H1 (cell line): ENCODE measurements at regions not wholly inside any gene's neighbourhood (a gene's known extent, or its start where the extent isn't known, plus 50 kb on each side); places are given as distances from the start of the nearest gene placed in this dataset.

Experiments
- CTCF ChIA-PET: fragments of 300-600 bp; sonication (Branson Sonifier 250); formaldehyde crosslinking; loops from one replicate; lab custom pipeline; 2021; ENCODE audit not compliant: partially characterized antibody; lab: Charles Lee
- POLR2A ChIA-PET: fragments of 300-600 bp; sonication (Branson Sonifier 250); formaldehyde crosslinking; loops from one replicate; lab custom pipeline; 2021; ENCODE audit warnings: inconsistent platforms; ENCODE audit not compliant: partially characterized antibody; lab: Charles Lee
- DNase-seq, 2 experiments: peaks; one replicate each; pipeline versions ENCODE4 v3.0.0 to v3.0.0-alpha.2; 2010 to 2022; ENCODE audit warnings: low spot score in 2 of 2, low read depth in 1 of 2, mixed read lengths in 1 of 2
- FAIRE-seq: peaks from 2 replicates; lab custom pipeline; 2011; peaks lifted over from hg19 to GRCh38; lab: Jason Lieb, UNC
- H2AFZ ChIP-seq: 2 replicates; pipeline ENCODE4 v1.8.1; 2012; ENCODE audit warnings: low read length, inconsistent platforms
- H2AK5ac ChIP-seq: 2 replicates; pipeline ENCODE4 v1.6.1; 2013; ENCODE audit warnings: low read depth, low read length
- H2BK120ac ChIP-seq: replicated peaks from 2 replicates; pipeline ENCODE3; 2013; ENCODE audit warnings: low read depth, low read length, inconsistent platforms
- H2BK12ac ChIP-seq: 2 replicates; pipeline ENCODE4 v1.6.1; 2013; ENCODE audit warnings: low read depth, low read length
- H2BK15ac ChIP-seq: 2 replicates; pipeline ENCODE4 v1.6.1; 2013; ENCODE audit warnings: low read length
- H2BK20ac ChIP-seq: 2 replicates; pipeline ENCODE4 v1.6.1; 2013; ENCODE audit warnings: low read length
- H2BK5ac ChIP-seq: 2 replicates; pipeline ENCODE4 v1.6.1; 2013; ENCODE audit warnings: low read depth, low read length
- H3K14ac ChIP-seq: 2 replicates; pipeline ENCODE4 v1.6.1; 2013; ENCODE audit warnings: inconsistent platforms; ENCODE audit not compliant: insufficient read length
- H3K18ac ChIP-seq: 2 replicates; pipeline ENCODE4 v1.6.1; 2013; ENCODE audit warnings: low read length; ENCODE audit errors: extremely low read depth
- H3K23ac ChIP-seq: 2 replicates; pipeline ENCODE4 v1.6.1; 2013; ENCODE audit warnings: inconsistent platforms; ENCODE audit not compliant: insufficient read length
- H3K23me2 ChIP-seq: 2 replicates; pipeline ENCODE4 v1.6.1; 2013; ENCODE audit warnings: low read depth, low read length
- H3K27ac ChIP-seq: 2 replicates; pipeline ENCODE4 v1.6.1; 2011; ENCODE audit warnings: low read depth, low read length, inconsistent platforms
- H3K27me3 ChIP-seq, 4 experiments: replicated peaks in 1 of 4; 1 replicate in 1 of 4; 2 replicates in 3 of 4; pipeline versions ENCODE4 v1.6.1 to v1.8.1; 2011 to 2013; ENCODE audit warnings: low read length in 3 of 4, mild to moderate bottlenecking in 3 of 4, inconsistent platforms in 2 of 4, mixed read lengths in 2 of 4, moderate library complexity in 1 of 4; ENCODE audit not compliant: control insufficient read depth in 3 of 4, insufficient read depth in 3 of 4; ENCODE audit errors: extremely low read depth in 1 of 4
- H3K36me3 ChIP-seq, 4 experiments: 2 replicates each; pipeline versions ENCODE4 v1.6.1 to v1.8.1; 2011 to 2013; ENCODE audit warnings: mild to moderate bottlenecking in 4 of 4, low read length in 3 of 4, moderate library complexity in 2 of 4, control low read depth in 1 of 4, inconsistent platforms in 1 of 4; ENCODE audit not compliant: insufficient read depth in 4 of 4, control insufficient read depth in 2 of 4
- H3K4ac ChIP-seq: replicated peaks from 2 replicates; pipeline ENCODE3; 2013; ENCODE audit warnings: low read length, low read depth, mixed read lengths, inconsistent platforms; ENCODE audit not compliant: insufficient read length
- H3K4me1 ChIP-seq, 4 experiments: replicated peaks in 1 of 4; 1 replicate in 1 of 4; 2 replicates in 3 of 4; pipeline versions ENCODE4 v1.6.1 to v1.8.1; 2011 to 2013; ENCODE audit warnings: low read length in 3 of 4, inconsistent platforms in 2 of 4, mixed read lengths in 1 of 4; ENCODE audit not compliant: insufficient read depth in 4 of 4, control insufficient read depth in 3 of 4
- H3K4me2 ChIP-seq, 2 experiments: 2 replicates each; pipeline versions ENCODE4 v1.6.1 to v1.8.1; 2011 to 2013; ENCODE audit warnings: low read depth in 2 of 2, low read length in 2 of 2, control low read depth in 1 of 2, inconsistent platforms in 1 of 2, mild to moderate bottlenecking in 1 of 2; ENCODE audit not compliant: insufficient read depth in 1 of 2
- H3K4me3 ChIP-seq, 4 experiments: fragments of 200-600, 300-600 bp in 1 of 4; sonication (generic), shearing (Covaris generic), sonication (Bioruptor Twin) in 1 of 4; 2 replicates each; pipeline versions ENCODE4 v1.5.1 to v1.8.1; 2011 to 2016; ENCODE audit warnings: low read length in 4 of 4, low read depth in 3 of 4, control low read depth in 2 of 4, inconsistent platforms in 2 of 4, mild to moderate bottlenecking in 2 of 4, mixed read lengths in 1 of 4, moderate library complexity in 1 of 4; ENCODE audit not compliant: insufficient read depth in 2 of 4; ENCODE audit errors: extremely low read depth in 1 of 4
- H3K56ac ChIP-seq: replicated peaks from 2 replicates; pipeline ENCODE3; 2013; ENCODE audit warnings: low read depth, mild to moderate bottlenecking, mixed read lengths, low read length, inconsistent platforms; ENCODE audit not compliant: insufficient read length
- H3K79me1 ChIP-seq: 2 replicates; pipeline ENCODE4 v1.6.1; 2013; ENCODE audit warnings: low read depth, low read length, control low read depth
- H3K79me2 ChIP-seq, 2 experiments: 2 replicates each; pipeline versions ENCODE4 v1.6.1 to v1.8.1; 2012 to 2013; ENCODE audit warnings: low read length in 2 of 2, mild to moderate bottlenecking in 2 of 2, inconsistent platforms in 1 of 2; ENCODE audit not compliant: insufficient read depth in 2 of 2, control insufficient read depth in 1 of 2
- H3K9ac ChIP-seq, 4 experiments: replicated peaks in 1 of 4; 1 replicate in 1 of 4; 2 replicates in 3 of 4; pipeline versions ENCODE4 v1.6.1 to v1.8.1; 2011 to 2013; ENCODE audit warnings: low read depth in 3 of 4, low read length in 3 of 4, control low read depth in 2 of 4, mild to moderate bottlenecking in 2 of 4, moderate library complexity in 2 of 4, inconsistent platforms in 1 of 4; ENCODE audit errors: extremely low read depth in 1 of 4
- H3K9me3 ChIP-seq, 2 experiments: 2 replicates each; pipeline versions ENCODE4 v1.6.1 to v1.8.1; 2012 to 2013; ENCODE audit warnings: mild to moderate bottlenecking in 2 of 2, moderate library complexity in 2 of 2, control low read depth in 1 of 2, inconsistent platforms in 1 of 2, low read depth in 1 of 2, low read length in 1 of 2, mixed read lengths in 1 of 2; ENCODE audit not compliant: insufficient read depth in 2 of 2
- H4K20me1 ChIP-seq, 2 experiments: replicated peaks in 1 of 2; 2 replicates each; pipeline versions ENCODE3 to v1.8.1; 2011 to 2013; ENCODE audit warnings: inconsistent platforms in 2 of 2, low read length in 2 of 2, mild to moderate bottlenecking in 1 of 2; ENCODE audit not compliant: insufficient read depth in 2 of 2, control insufficient read depth in 1 of 2
- H4K5ac ChIP-seq: 2 replicates; pipeline ENCODE4 v1.6.1; 2013; ENCODE audit warnings: low read length, low read depth, mixed read lengths, inconsistent platforms; ENCODE audit not compliant: insufficient read length
- H4K8ac ChIP-seq: 2 replicates; pipeline ENCODE4 v1.8.0; 2013; ENCODE audit warnings: mild to moderate bottlenecking, moderate library complexity, low read length, inconsistent platforms; ENCODE audit not compliant: insufficient read depth; ENCODE audit errors: extremely low read depth
- H4K91ac ChIP-seq: replicated peaks from 2 replicates; pipeline ENCODE3; 2013; ENCODE audit warnings: low read length, mixed read lengths, inconsistent platforms; ENCODE audit not compliant: insufficient read length
- BACH1 ChIP-seq: IDR thresholded peaks from 2 replicates; pipeline ENCODE4 v1.6.1; 2012; ENCODE audit warnings: low read length, improper control_type of control experiment
- CHD1 ChIP-seq: IDR thresholded peaks from 2 replicates; pipeline ENCODE4 v1.6.1; 2012; ENCODE audit warnings: low read depth, low read length, improper control_type of control experiment
- CREB1 ChIP-seq: IDR thresholded peaks from 2 replicates; pipeline ENCODE4 v1.6.1; 2012; ENCODE audit warnings: inconsistent platforms
- EZH2 ChIP-seq: fragments of 200-600 bp; sonication (generic); IDR thresholded peaks from 2 replicates; pipeline ENCODE4 v1.7.1; 2012; ENCODE audit warnings: low read depth, mild to moderate bottlenecking, moderate library complexity, low read length, inconsistent platforms; ENCODE audit not compliant: severe bottlenecking
- HDAC2 ChIP-seq, 2 experiments: fragments of 300-600 bp in 1 of 2; sonication (generic) in 1 of 2; IDR thresholded peaks; 2 replicates each; pipeline ENCODE4 v1.6.1; 2011 to 2012; ENCODE audit warnings: low read depth in 2 of 2, low read length in 2 of 2, mild to moderate bottlenecking in 2 of 2, moderate library complexity in 2 of 2, borderline replicate concordance in 1 of 2, inconsistent platforms in 1 of 2
- JUN ChIP-seq: IDR thresholded peaks from 2 replicates; pipeline ENCODE4 v1.6.1; 2011; ENCODE audit warnings: low read depth, mild to moderate bottlenecking, improper control_type of control experiment, low read length
- NANOG ChIP-seq: IDR thresholded peaks from 2 replicates; pipeline ENCODE4 v1.6.1; 2011; ENCODE audit warnings: low read length, low read depth, mild to moderate bottlenecking, inconsistent platforms; ENCODE audit not compliant: insufficient read depth, poor library complexity, severe bottlenecking
- RNF2 ChIP-seq: fragments of 200-900, 300-1000 bp; sonication (generic); IDR thresholded peaks from 2 replicates; pipeline ENCODE4 v1.7.1; 2016; ENCODE audit warnings: borderline replicate concordance, low read depth, mild to moderate bottlenecking, antibody characterized with exemption, low read length; ENCODE audit not compliant: poor library complexity, severe bottlenecking; ENCODE audit errors: missing control alignments
- SP1 ChIP-seq: IDR thresholded peaks from 2 replicates; pipeline ENCODE4 v1.6.1; 2011; ENCODE audit warnings: low read depth, low read length
- TBP ChIP-seq: IDR thresholded peaks from 2 replicates; pipeline ENCODE4 v1.6.1; 2011; ENCODE audit warnings: low read depth, low read length, improper control_type of control experiment
- TEAD4 ChIP-seq: IDR thresholded peaks from 2 replicates; pipeline ENCODE4 v1.6.1; 2012; ENCODE audit warnings: low read depth, low read length, inconsistent platforms, mixed read lengths
- WGBS, 2 experiments: shearing (Covaris generic) in 1 of 2; methylation state at CpG; one replicate each; pipeline versions ENCODE4 v1.1.6 to v1.1.7; 2013 to 2015; ENCODE audit warnings: low lambda C conversion rate in 2 of 2, mixed read lengths in 2 of 2, inconsistent platforms in 1 of 2, low coverage in 1 of 2, missing lambda C conversion rate in 1 of 2; ENCODE audit not compliant: insufficient replicate concordance in 2 of 2, insufficient coverage in 1 of 2, insufficient read length in 1 of 2; ENCODE audit errors: extremely low coverage in 1 of 2, missing lambda C conversion rate in 1 of 2; 5-methylcytosine and 5-hydroxymethylcytosine counted together

DNA sequence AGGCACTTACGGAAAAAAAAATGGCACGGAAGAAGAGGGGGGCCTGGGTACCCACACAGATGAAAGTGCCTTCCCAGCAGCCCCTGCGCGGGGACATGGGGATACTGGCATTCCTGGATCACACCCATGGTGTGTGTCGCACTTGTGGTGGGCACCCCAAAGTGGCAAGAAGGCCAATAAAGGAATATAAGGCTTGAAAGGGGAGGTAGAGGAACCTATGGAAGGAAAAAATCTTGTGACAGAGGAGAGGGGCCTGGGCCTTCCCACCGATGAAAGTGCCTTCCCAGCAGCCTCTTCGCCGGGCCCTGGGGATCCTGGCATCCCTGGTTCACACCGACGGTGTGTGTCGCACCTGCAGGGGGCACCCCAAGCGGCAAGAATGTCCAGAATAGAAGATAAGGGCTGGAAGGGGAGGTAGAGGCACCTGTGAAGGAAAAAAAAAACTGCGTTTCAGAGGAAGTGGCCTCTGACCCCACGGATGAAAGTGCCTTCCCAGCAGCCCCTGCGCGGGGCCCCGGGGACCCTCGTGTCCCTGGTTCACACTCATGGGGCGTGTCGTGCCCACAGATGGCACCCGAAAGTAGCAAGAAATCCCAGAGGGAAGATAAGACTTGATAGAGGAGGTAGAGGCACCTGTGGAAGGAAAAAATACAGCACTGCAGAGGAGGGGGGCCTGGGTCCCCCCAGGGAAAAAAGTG lies 284.0 kb downstream of the ALG10 start:
- no peak overlapping the region for H4K5ac ChIP-seq
- H3K9me3 ChIP-seq: peaks cover 72 to 99% of the 10 kb centered on the region in 2 experiments
- no peak overlapping the region for H2BK15ac ChIP-seq
- H3K27me3 ChIP-seq: no peaks in the 10 kb centered on the region
- no peaks in the 10 kb centered on the region for H3K4me1 ChIP-seq
- H3K9ac ChIP-seq: no peak overlapping the region
- H4K8ac ChIP-seq: no peak overlapping the region
- POLR2A ChIA-PET: no interaction called here
- TF ChIP-seq SP1 (no peak), CHD1 (no peak), BACH1 (no peak), EZH2 (no peak), TBP (no peak), RNF2 (no peak), CREB1 (no peak), JUN (no peak), NANOG (no peak), HDAC2 (IDR thresholded peaks at IDR 0.05; ENCODE audit: borderline replicate concordance in 1 of 2, low read depth in 2 of 2, low read length in 2 of 2) (no peak), TEAD4 (no peak)
- FAIRE-seq: no peak
- H2AFZ ChIP-seq: no peak overlapping the region
- H3K4me2 ChIP-seq: no peak overlapping the region
- H3K14ac ChIP-seq: no peak overlapping the region
- no peak overlapping the region for H2BK5ac ChIP-seq
- H2BK120ac ChIP-seq: no peak overlapping the region
- H3K36me3 ChIP-seq: no peaks in the 10 kb centered on the region
- no peak overlapping the region for H3K18ac ChIP-seq
- H3K23ac ChIP-seq: no peak overlapping the region
- CTCF ChIA-PET: no interaction called here
- H2AK5ac ChIP-seq: no peak overlapping the region
- H3K79me2 ChIP-seq: no peaks in the 10 kb centered on the region
- H3K4me3 ChIP-seq: no peak overlapping the region
- DNase-seq: no peak
- H4K20me1 ChIP-seq: no peaks in the 10 kb centered on the region
- H3K27ac ChIP-seq: no peak overlapping the region
- H3K23me2 ChIP-seq: no peaks in the 10 kb centered on the region
- 90% methylated on average over 16 of the region's 21 CpGs; no CpG with 5 or more reads in 1 of the 2 experiments for WGBS, 2 experiments
- no peak overlapping the region for H3K56ac ChIP-seq
- no peak overlapping the region for H3K4ac ChIP-seq
- no peak overlapping the region for H2BK20ac ChIP-seq
- no peak overlapping the region for H4K91ac ChIP-seq
- no peaks in the 10 kb centered on the region for H3K79me1 ChIP-seq
- H2BK12ac ChIP-seq: no peak overlapping the region
